NT2/D1 (cell line): ENCODE measurements at regions not wholly inside any gene's neighbourhood (a gene's known extent, or its start where the extent isn't known, plus 50 kb on each side); places are given as distances from the start of the nearest gene placed in this dataset.

Experiments
- SUZ12 ChIP-seq: IDR thresholded peaks from 2 replicates; pipeline ENCODE4 v1.6.1; 2011; ENCODE audit not compliant: insufficient read length, insufficient read depth; ENCODE audit errors: extremely low read depth
- YY1 ChIP-seq: IDR thresholded peaks from 2 replicates; pipeline ENCODE4 v1.6.1; 2011; ENCODE audit not compliant: insufficient read length, insufficient read depth

DNA sequence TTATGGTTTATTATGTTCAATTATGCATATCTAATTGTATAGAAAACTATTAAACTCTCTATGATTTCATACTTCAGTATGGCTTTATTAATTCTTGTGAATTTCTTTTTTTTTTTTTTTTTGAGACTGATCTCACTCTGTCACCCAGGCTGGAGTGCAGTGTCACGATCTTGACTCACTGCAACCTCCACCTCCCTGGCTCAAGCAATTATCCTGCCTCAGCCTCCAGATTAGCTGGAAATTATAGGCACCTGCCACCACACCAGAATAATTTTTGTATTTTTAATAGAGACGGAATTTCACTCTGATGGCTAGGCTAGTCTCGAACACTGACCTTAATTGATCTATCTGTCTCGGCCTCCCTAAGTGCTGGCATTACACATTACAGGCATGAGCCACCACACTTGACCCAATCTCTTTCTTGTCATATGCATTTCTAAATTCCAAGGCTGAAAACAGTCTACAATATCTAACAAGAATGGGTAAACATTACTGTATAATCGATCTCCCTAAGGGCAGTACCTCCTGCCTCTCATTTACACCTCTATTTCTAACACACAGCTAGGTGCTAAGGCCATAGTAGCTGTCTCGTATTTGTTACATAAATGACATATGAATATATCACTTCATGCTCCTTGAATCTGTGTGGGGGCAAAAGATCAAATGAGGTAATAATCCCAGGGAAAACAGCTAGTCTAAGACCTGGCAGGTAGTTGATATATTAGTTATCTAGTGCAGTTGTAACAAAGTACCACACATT is 258.2 kb upstream of the CDH8 start:
- TF ChIP-seq YY1 (no peak), SUZ12 (no peak)
